ENCODE measurements at regions not wholly inside any gene's neighbourhood (a gene's known extent, or its start where the extent isn't known, plus 50 kb on each side); places are given as distances from the start of the nearest gene placed in this dataset.

DNA sequence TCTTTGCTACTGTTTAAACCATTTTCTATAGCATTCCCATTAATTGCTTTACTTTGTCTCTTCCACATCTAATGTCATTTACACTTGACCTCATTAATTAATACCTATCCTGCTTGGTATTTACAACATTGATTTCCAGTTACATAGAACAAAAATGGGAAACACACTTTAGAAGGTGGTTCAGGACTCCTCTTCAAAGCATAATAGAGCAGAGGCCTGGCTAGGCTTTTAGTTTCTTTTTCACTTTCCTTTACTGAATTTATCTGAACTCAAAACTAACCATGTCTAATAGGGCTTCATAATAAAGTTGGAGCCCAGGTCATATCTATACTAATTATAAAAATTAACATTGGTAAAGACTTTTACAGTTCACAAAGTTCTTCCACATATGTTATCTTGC, 648.0 kb upstream of the KIRREL3 start:
- H3K4me1 Mint-ChIP-seq = no peaks in the 10 kb centered on the region
- no peaks in the 10 kb centered on the region for H3K27me3 Mint-ChIP-seq
- Histone ChIP-seq H3K4me2 (replicated peaks; ENCODE audit: low read depth, low read length, poor library complexity, severe bottlenecking) (no peak overlapping the region), H3K9me3 (ENCODE audit: control extremely low read depth in 1 of 3, control insufficient read depth in 2 of 3, insufficient read depth in 1 of 3, low read length in 2 of 3) (peaks cover 0 to 3% (median 0%) of the 10 kb centered on the region in 3 donors), H4K20me1 (ENCODE audit: control insufficient read depth, insufficient read depth, low read length, poor library complexity, severe bottlenecking) (no peaks in the 10 kb centered on the region), H2AFZ (ENCODE audit: insufficient read depth, low read depth, low read length, poor library complexity, severe bottlenecking) (no peak overlapping the region), H3K9ac (ENCODE audit: low read length) (no peak overlapping the region), H3K36me3 (replicated peaks in 1 of 2; ENCODE audit: control extremely low read depth in 1 of 2, control insufficient read depth in 1 of 2, extremely low read depth in 1 of 2, insufficient read depth in 2 of 2, low read length in 1 of 2) (no peaks in the 10 kb centered on the region), H3K79me2 (ENCODE audit: control insufficient read depth, insufficient read depth, low read length) (no peaks in the 10 kb centered on the region), H3K4me1 (ENCODE audit: control insufficient read depth in 2 of 2, insufficient read depth in 2 of 2, low read length in 2 of 2) (no peaks in the 10 kb centered on the region), H3K4me3 (ENCODE audit: control extremely low read depth in 1 of 5, extremely low read depth in 1 of 5, insufficient read depth in 1 of 5, low read depth in 2 of 5, low read length in 4 of 5) (no peak overlapping the region), H3K27me3 (replicated peaks in 1 of 4; ENCODE audit: control extremely low read depth in 1 of 4, control insufficient read depth in 3 of 4, insufficient read depth in 4 of 4, low read length in 3 of 4) (no peaks in the 10 kb centered on the region), H3K27ac (ENCODE audit: low read length in 2 of 2) (no peak overlapping the region)
- no peak for TF ChIP-seq EZH2 (IDR thresholded peaks at IDR 0.05; ENCODE audit: borderline replicate concordance, insufficient read depth, low read depth, low read length, poor library complexity, severe bottlenecking)
- TF ChIP-seq, protein P1, sequence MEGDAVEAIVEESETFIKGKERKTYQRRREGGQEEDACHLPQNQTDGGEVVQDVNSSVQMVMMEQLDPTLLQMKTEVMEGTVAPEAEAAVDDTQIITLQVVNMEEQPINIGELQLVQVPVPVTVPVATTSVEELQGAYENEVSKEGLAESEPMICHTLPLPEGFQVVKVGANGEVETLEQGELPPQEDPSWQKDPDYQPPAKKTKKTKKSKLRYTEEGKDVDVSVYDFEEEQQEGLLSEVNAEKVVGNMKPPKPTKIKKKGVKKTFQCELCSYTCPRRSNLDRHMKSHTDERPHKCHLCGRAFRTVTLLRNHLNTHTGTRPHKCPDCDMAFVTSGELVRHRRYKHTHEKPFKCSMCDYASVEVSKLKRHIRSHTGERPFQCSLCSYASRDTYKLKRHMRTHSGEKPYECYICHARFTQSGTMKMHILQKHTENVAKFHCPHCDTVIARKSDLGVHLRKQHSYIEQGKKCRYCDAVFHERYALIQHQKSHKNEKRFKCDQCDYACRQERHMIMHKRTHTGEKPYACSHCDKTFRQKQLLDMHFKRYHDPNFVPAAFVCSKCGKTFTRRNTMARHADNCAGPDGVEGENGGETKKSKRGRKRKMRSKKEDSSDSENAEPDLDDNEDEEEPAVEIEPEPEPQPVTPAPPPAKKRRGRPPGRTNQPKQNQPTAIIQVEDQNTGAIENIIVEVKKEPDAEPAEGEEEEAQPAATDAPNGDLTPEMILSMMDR (IDR thresholded peaks at IDR 0.05) = no peak
- ChIA-PET POLR2A (no interaction called here), CTCF (no interaction called here)
- ATAC-seq (ENCODE audit: low read depth) (no peak), DNase-seq (no peak)
- H3K27ac Mint-ChIP-seq = no peak overlapping the region
- intact Hi-C loops (cut with micrococcal nuclease) = no loop called here
- H3K4me3 Mint-ChIP-seq = no peak overlapping the region
- H3K9me3 Mint-ChIP-seq (ENCODE audit: insufficient read depth) = no peaks in the 10 kb centered on the region

DNA sequence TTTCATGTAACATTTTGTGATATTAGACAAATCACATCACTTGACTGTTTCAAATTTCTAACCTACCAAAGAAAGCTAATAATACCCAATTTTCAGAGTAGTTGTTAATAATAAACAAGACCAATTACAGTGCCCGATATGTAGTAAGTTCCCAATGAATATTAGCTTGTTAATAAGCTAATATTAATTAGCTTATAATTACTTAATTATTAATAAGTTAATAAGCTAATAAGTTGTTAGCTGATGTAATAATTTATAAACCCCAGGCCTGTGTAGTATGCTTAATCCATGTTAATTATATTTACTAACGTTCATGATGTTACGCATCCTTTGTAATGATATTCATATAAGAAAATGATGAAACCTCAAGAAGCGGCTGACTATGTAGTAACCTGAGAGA, 643.8 kb upstream of the KIRREL3 start:
- Histone ChIP-seq H3K9me3 (ENCODE audit: control extremely low read depth in 1 of 3, control insufficient read depth in 2 of 3, insufficient read depth in 1 of 3, low read length in 2 of 3) (peaks cover 0 to 3% (median 0%) of the 10 kb centered on the region in 3 donors), H3K4me2 (replicated peaks; ENCODE audit: low read depth, low read length, poor library complexity, severe bottlenecking) (no peak overlapping the region), H2AFZ (ENCODE audit: insufficient read depth, low read depth, low read length, poor library complexity, severe bottlenecking) (no peak overlapping the region), H3K4me1 (ENCODE audit: control insufficient read depth in 2 of 2, insufficient read depth in 2 of 2, low read length in 2 of 2) (no peaks in the 10 kb centered on the region), H4K20me1 (ENCODE audit: control insufficient read depth, insufficient read depth, low read length, poor library complexity, severe bottlenecking) (no peaks in the 10 kb centered on the region), H3K4me3 (ENCODE audit: control extremely low read depth in 1 of 5, extremely low read depth in 1 of 5, insufficient read depth in 1 of 5, low read depth in 2 of 5, low read length in 4 of 5) (no peak overlapping the region), H3K36me3 (replicated peaks in 1 of 2; ENCODE audit: control extremely low read depth in 1 of 2, control insufficient read depth in 1 of 2, extremely low read depth in 1 of 2, insufficient read depth in 2 of 2, low read length in 1 of 2) (no peaks in the 10 kb centered on the region), H3K27ac (ENCODE audit: low read length in 2 of 2) (no peak overlapping the region), H3K27me3 (replicated peaks in 1 of 4; ENCODE audit: control extremely low read depth in 1 of 4, control insufficient read depth in 3 of 4, insufficient read depth in 4 of 4, low read length in 3 of 4) (no peaks in the 10 kb centered on the region), H3K79me2 (ENCODE audit: control insufficient read depth, insufficient read depth, low read length) (no peaks in the 10 kb centered on the region), H3K9ac (ENCODE audit: low read length) (no peak overlapping the region)
- Mint-ChIP-seq H3K4me1 (no peaks in the 10 kb centered on the region), H3K27ac (no peak overlapping the region), H3K27me3 (no peaks in the 10 kb centered on the region), H3K4me3 (no peak overlapping the region), H3K9me3 (ENCODE audit: insufficient read depth) (no peaks in the 10 kb centered on the region)
- CTCF ChIA-PET = interaction anchor here (0.5 kb wide), 1 partner anchor 10 kb away, joined by 4 read pairs; no protein-coding TSS in a partner anchor
- no CpG with 5 or more reads among the region's 4 CpGs for WGBS (ENCODE audit: insufficient coverage)
- no peak for DNase-seq
- POLR2A ChIA-PET = interaction anchor here (0.6 kb wide), 1 partner anchor 321 kb away, joined by 4 read pairs; no protein-coding TSS in a partner anchor
- intact Hi-C loops (cut with micrococcal nuclease) = no loop called here
- ATAC-seq (ENCODE audit: low read depth) = no peak
- TF ChIP-seq, protein P1 (IDR thresholded peaks at IDR 0.05) = no peak
- TF ChIP-seq EZH2 (IDR thresholded peaks at IDR 0.05; ENCODE audit: borderline replicate concordance, insufficient read depth, low read depth, low read length, poor library complexity, severe bottlenecking) = no peak

Data from B cell (primary cell).